GM18520 (cell line): ENCODE measurements at regions not wholly inside any gene's neighbourhood (a gene's known extent, or its start where the extent isn't known, plus 50 kb on each side); places are given as distances from the start of the nearest gene placed in this dataset.

ENCODE experiments used
- ATAC-seq: cut with Tn5 transposase; IDR thresholded peaks from one replicate; pipeline ENCODE4 v1.9.1; 2021; ENCODE audit not compliant: unreplicated experiment

DNA sequence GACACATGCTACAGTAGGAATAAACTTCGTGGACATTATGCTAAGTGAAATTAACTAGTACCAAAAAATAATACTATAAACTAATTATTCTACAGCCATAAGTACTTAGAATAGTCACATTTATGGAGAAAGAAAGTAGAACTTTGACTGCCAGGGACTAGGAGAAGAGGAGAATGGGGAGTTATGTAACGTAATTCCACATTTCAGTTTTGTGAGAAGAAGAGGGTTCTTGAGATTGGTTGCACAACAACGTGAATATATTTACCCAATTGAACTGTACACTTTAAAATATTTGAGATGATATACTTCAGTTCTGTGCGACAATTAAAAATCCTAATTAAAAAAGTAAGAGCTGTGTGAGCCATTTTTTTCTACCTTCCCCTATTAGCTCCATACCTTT is 1412.9 kb downstream of the PLA2G4A start:
- no peak for ATAC-seq

DNA sequence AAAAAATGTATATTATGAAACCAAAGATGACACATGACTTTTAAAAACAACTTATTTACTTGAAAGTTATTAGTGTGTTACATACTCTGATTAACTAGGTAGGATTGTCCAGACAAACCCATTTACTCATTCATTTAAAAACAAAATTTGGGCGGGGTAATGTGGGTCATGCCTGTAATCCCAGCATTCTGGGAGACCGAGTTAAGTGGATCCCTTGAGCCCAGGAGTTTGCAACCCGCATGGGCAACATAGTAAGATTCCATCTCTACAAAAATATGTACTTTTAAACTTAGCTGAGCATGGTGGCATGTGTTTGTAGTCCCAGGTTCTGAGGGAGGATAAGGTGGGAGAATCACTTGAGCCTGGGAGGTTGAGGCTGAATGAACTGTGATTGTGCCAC is 1414.7 kb downstream of the PLA2G4A start:
- ATAC-seq, result no peak

DNA sequence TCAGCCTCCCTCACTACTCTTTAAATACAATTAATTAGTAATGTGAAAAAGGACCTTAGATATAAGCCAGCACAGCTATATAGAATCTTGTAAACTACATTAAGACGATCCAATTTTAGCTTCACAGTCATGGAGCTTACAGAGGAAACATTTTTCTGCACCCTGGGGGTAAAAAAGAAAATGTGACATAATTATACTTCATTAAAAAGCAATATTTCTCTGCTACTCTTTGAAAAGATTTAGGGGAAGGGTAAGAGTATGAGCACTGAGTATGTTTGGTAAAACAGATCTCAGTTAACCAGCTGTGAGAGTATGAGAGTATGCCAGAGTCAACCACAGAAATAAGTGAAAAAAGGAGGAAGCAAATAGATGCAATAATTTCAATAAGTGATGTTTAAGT is 1415.9 kb downstream of the PLA2G4A start:
- no peak for ATAC-seq

DNA sequence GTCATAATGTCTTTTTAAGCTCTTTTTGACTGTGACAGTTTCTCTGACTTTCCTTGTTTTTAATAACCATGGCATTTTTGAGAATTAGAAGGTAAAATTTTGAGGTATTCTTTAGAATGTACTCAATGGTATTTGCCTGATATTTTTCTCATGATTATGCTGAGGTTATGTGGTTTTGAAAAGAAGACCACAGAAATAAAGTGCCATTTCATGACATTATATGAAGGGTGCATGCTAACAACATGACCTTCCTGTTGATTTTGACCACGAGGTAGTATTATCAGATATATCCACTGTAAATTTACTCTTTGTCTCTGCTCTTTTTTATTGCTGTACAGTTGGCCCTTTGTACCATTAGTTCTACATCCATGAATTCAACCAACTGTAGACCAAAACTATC is 1418.5 kb downstream of the PLA2G4A start:
- ATAC-seq, result no peak

DNA sequence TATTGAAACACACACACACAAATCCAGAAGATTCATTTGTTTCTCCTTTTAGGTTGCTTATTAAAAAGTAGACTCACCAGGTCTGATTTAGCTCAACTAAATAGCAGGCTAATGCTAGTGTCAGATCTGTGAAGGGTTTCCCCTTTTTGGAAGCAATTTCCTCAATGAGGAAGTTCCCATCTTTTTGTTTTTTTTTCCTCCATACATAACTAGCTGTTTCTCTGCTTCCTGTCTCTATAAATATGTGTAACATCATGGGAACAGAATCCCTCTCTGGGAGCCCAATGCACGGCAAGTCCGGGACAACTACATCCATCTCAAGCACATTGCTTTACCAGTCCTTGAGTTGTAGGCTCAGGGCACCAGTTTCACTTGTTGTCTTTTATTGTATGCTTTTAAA is 1421.1 kb downstream of the PLA2G4A start:
- no peak for ATAC-seq

DNA sequence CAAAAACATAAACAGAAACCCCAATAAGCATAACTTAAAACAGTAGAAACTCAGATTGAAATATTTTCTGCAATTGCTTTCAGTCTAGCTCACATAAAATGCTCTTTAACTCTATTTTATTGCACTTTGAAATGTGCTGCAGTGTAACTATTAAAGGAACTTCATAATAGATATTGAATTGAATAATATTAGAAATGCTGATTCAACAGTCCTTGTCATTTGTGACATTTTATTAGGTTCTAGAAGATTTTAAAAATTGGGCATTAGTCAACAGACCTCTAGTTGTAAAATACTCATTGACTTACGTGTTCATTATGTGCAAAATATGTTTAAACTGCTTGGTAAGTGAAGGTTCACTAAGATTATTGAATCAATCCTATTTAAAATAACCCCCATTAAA is 1422.3 kb downstream of the PLA2G4A start:
- ATAC-seq, result no peak

DNA sequence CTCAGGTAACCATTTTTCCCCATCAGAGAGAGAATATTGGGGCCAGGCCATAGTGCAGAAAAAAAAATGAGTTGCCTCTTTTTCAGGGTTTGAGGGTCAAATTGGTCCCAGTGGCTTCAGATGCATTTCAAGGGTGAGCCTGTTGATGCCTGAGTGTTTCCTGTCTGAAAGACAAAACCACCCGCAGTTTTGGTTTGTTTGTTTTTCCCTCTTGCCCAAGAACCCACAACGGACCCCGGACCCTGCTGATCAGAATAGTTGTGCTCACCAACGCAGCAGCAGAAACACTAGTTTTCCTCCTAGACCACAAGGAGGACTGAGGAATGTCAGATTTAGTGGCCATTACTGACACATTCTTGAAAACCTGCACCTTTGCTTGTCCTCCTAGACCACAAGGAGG is 1433.1 kb downstream of the PLA2G4A start:
- no peak for ATAC-seq

DNA sequence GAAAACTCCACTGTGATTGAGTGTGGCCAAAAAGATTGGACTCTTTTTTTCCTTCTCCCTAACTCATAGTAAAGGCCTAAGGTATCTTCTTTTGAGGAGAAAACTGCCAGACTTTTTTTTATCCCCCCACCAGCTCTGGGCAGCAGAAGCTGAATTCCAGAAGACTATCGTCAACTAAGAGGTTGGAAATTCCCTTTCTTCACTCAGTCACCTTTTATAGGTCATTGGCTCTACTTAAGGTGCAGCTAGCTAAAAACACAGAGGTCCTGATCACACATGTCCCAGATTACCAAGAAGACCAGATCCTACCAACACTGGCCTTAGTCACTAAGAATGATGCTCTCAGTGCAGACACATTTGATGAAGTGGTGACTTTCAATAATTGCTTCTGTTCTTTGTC is 1441.2 kb downstream of the PLA2G4A start:
- ATAC-seq, result no peak

DNA sequence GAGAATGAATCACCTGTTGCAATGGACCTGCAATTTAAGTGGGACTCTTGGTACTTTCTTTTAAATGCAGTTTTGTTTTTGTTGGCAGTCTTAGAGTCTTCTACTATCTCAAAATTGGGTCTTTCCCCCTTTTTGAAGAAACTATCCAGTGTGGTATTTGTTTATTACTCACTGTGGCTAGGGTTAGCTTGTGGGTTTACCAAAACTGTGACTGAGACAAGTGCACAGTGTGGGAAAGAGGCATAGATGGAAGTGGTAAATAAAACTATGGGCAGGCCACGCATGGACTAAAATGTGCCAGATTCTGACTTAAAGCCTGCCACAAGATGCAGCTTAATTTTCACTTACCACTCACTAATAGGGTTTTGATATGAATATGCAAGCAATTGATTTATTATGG is 1441.7 kb downstream of the PLA2G4A start:
- ATAC-seq, result no peak

DNA sequence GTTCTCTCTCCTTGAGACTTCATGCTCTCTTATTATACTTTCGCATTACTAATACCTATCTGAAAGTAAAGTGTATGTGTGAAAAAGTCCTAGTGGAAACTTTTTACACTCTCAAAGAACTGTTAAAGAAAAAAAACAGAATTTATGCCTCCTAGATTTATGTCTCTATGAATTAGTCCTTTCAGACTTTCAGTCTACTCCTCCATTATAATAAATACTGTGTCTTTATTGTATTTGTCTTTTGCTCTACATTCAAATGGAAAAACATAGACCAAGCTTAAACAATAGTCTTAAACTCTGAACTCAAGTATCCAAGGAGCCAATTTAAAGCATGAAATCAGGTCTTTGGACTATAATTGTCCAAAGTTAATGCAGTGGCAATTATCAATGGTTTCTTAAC is 1449.0 kb downstream of the PLA2G4A start:
- ATAC-seq, result no peak

DNA sequence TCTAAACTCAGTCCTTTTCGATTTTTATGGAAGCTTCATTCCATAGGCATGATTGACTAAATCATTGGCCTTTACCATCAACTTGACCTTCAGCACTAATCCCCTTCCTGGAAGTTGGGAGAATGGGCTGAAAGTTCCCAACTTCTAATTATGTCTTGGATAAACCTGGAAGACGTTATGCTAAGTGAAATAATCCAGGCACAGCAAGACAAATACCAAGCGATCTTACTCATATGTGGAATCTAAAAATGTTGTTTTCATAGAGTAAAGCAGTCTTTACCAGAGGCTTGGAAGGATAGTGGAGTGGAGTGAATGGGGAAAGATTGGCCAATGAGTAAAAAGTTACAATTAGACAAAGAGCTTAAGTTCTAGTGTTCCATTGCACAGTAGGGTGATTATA is 1453.2 kb downstream of the PLA2G4A start:
- ATAC-seq, result no peak

DNA sequence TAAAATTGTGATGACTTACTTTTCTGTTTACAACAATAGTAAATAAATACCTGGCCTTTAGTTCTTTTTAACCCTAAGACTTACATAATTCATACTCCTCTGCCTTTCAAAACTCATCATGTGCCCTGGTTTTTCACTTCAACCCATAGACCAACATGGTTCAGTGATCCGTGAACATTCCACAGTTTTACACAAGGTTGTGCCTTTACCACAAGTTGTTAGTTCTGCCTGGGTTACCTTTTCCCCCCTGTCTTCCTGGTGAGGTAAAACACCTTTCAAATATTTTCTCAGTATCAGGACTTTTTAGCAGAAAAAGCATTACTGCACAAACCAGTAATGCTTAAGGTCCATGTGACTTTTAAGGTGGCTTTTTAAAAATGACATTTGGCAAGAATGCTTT is 1466.4 kb downstream of the PLA2G4A start:
- no peak for ATAC-seq

DNA sequence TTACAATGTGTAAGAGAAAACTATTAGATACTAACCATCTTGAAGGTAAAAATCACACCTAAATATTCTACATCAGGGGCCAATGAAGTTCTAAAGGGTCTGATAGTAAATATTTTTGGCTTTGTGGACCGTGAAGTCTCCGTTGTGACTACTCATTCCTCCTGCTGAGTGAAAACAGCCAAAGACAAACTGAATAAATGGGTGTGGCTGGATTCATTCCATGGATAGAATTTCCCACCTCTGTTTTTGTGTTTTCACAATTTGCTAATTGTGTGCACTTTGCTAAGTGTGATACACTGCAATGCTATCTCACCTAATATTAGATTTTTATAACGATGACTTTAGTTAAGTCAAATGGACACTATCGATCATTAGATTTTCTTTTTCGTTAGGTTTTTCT is 1474.0 kb downstream of the PLA2G4A start:
- no peak for ATAC-seq

DNA sequence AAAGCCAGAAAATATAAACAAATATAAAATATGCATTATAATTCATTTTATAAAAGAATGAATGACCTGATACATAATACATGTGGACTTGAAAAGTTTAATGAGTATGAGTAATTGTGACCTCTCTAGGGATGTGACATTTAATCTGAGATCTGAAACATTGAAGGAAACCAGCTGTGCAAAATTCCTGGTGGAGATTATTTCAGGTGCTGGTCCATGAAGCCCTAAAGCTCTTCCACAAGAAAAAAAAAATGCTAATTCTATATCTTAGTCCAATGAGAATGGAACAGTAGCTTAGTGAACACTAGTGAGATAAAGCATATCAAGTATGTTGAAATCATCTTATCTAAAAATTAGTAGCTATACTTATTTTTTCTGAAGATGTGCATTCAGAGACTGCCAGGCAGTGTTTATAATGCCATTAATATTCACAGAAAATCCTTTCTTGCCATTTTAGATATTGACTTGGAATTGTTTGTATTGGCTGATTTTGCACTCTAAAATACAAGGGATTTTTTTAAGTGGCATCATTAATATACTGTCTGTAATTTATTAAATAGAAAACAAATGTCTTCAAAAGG is 1485.9 kb downstream of the PLA2G4A start:
- ATAC-seq, result no peak

DNA sequence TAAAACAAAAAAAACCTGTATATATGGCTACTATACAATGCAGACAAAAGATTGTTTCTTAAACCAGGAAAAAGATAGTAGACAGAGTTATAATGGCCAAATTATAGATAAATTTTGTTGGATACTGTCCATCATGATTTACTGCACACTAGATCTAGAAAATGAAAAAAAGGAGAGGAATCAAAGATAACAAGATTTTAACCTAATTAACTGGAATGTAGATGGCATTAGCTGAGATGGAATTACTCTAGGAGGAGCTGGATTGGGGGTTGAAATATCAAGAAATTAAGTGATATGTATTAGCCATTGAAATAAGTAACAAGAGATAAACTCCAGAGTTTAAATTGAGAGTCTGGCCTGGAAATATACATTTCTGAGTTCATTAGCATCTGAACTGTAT is 1489.1 kb downstream of the PLA2G4A start:
- no peak for ATAC-seq

DNA sequence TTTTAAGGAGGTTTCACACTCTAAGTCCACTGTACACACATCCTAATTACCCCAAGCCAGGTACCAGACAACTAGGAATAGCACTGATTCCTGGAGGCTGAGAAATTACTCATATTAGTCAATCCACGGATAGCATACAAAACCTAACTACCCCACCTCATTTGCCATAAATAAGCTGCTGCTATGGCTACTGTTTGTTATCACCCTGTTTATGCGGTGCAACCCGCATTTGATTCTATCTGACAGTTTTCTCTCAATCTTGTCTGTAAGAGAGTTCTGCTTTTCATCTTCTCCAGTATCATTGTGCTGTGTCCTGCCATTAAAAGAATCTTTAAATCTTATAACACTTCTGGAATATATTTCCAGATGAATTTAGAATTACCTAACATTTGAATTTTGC is 1496.5 kb downstream of the PLA2G4A start:
- no peak for ATAC-seq

DNA sequence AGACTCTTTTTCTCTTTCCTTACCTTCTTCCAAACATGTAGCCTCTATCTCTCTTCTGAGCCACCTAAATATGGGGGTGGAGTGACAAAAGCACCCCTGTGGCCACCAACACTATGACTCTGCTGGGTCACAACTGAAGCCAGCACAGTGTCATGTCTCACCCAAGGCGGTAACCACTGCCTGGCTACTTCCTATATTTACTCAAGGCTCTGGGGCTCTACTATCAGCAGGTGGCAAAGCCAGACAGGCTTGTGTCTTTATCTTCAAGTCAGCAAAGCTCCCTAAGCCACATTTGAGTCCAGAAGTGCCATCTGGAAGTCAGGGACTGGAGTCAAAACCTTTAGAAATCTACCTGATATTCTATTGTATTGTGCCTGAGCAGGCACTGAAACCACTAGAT is 1515.2 kb downstream of the PLA2G4A start:
- ATAC-seq, result no peak

DNA sequence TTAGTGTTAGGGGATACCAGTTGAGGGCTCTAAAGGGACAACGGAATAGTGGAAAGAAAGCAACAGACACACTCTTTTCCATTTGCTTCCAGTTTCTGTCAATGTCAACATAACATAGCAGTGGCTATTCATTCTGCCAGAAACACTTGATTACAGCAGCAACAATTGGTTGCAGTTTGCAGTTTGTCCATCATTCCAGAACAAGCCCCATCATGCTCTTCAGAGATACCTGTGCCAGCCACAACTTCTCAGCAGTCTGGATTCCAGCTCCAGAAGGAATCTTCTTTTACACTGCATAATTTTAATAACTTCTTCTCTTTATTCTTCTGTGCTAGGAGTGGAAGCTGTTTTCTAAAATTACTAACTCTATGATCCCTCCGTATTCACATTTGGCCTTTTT is 1521.4 kb downstream of the PLA2G4A start:
- no peak for ATAC-seq

DNA sequence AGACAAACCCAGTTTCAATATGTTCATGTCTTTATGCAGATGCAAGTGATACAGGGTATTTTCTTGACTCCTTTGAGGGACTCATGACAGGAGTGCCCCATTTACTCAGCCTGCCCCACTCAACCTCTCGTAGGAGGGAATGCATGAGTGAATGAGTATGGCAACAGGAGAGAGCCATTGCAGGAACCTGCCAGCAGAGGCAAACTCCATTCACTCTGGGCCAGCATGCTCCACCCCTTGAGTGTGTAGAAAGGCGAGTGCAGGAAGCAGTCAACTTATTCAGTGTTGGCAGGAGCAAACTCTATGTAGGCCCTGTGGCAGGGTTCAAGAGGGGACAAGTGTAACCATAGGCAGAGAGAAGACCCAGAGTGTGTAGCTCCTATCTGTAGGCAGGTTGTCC is 1526.3 kb downstream of the PLA2G4A start:
- no peak for ATAC-seq

DNA sequence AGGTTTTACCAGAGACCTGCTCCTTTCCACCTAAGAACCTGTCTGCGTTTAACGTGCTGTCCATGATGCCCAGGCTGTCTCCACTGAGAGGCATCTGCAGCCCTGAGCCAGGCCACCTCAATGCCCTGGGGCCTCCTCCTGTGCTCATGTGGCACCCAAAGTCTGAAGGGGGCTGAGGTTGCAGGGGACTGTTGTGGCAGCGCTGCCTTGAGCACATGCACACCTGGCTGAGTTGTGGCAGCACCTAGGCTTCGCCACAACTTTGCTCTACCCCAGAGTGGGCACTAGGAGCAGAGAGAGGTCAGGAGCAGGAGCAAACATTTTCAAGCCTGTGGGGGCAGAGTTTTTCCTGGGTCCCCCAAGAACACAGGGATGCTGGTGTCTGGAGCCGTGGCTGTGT is 1527.1 kb downstream of the PLA2G4A start:
- ATAC-seq, result no peak

DNA sequence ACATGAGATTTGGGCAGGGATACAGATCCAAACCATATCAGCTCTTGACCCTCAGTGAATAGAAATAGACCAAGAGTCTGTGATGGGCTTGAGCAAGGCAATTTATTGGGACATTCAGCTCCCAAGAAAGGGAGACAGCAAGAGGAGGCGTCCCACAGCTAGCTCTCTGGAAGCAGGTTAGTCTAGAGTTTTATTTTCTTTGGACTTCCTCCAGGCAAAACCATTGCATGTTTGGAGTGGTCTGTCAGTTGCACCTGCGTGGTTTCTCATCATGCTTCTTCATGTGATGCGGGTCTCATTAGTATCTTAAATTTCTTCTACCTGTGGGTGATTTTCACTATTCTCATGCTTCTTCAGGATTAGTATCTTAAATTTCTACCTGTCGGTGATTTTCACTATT is 1530.6 kb downstream of the PLA2G4A start:
- no peak for ATAC-seq

DNA sequence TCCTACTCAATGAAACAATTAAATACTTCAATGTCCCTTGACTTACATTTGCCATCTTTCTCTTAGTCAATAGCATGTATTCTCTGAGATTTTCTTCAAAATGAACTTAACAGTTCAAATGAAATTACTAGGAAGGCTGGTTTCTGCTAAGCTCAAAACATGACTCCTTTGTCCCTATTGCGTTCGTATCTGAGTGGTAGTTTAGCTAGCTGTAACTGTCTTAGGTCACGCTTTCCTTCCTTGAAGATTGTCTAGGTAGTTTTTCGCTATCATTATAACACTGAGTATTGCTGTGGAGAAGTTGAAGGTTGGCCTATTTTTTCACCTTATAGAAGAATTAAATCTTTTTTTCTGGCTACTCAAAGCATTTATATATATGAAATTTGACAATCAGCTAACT is 1535.2 kb downstream of the PLA2G4A start:
- ATAC-seq, result no peak

DNA sequence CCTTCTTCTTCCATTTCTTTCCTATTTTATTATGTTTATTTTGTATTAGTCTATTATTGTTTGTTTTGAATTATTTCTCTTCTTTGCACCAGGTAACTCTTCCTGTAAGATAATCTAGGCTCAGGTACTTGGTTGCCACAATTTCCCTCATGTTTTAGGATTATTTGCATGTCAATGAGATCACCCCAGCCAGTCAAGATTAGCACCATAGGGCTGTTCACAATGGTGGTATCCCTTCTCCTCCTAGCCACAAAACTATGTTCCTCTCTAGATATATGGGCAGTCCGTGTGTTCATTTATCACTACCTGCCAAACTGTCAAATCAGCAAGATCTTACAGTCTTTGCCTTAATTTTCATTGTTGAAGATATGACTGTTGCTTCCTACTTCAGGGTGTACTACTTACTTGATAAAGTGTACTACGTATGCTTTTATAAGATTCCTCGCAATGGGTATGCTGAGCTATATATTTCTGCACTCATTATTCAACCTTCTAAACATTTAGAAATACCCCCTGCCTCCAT is 1536.2 kb downstream of the PLA2G4A start:
- no peak for ATAC-seq

DNA sequence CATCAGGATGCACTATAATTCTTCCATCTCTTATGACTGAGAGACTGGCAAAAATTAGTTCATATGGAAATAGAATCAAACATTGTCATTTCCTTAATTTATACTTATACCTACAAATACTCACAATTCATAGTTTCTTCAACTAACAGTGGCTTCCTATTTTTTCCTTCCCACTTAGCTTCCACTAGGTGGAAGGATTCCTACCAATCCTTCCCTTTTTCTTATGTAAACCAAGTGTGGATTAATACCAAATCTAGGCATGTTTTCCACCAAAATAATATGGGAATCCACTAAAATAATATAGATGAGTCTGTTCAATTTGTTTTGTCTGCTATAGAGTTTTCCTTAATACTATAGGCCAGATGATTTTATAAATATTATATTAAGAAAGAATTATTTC is 1537.1 kb downstream of the PLA2G4A start:
- ATAC-seq, result no peak
